ENCODE measurements at regions not wholly inside any gene's neighbourhood (a gene's known extent, or its start where the extent isn't known, plus 50 kb on each side); places are given as distances from the start of the nearest gene placed in this dataset.
A peak's percentile ranks its signal among the peaks of the same experiment; 100 is the strongest.

GRCh38 chr6:4355241-4355640 lies 219.9 kb upstream of the ECI2 start:
- TF ChIP-seq EGR1 (conservative IDR thresholded peaks at IDR 0.05), result peak; percentile 57
- TF ChIP-seq CBFA2T2 (conservative IDR thresholded peaks at IDR 0.05), result peak; percentile 49; the same call in 1 of the 2 replicates
- TF ChIP-seq ARID1B (IDR thresholded peaks at IDR 0.05), result 0 out of 2 replicates have a peak, but pooled peaks have one; percentile 16
- TF ChIP-seq RBM17 (IDR thresholded peaks at IDR 0.05; ENCODE audit: borderline replicate concordance, low read depth, low read length), result no peak
- TF ChIP-seq ZNF197 (CRISPR knock-in tag; IDR thresholded peaks at IDR 0.05; ENCODE audit: low read depth), result no peak
- TF ChIP-seq ATF3 (IDR thresholded peaks at IDR 0.05), result peak; percentile 41; the same call in 1 of the 2 replicates
- TF ChIP-seq ATF3 (CRISPR knock-in tag; conservative IDR thresholded peaks at IDR 0.05), result no peak
- TF ChIP-seq CBFA2T3 (IDR thresholded peaks at IDR 0.05), result peak; percentile 59
- peak; percentile 69 for TF ChIP-seq FOSL1 (tag; conservative IDR thresholded peaks at IDR 0.05)
- no peaks in the 10 kb centered on the region; the same call in 1 of the 2 replicates for H4K20me1 ChIP-seq (replicated peaks; ENCODE audit: control insufficient read depth, insufficient read depth, low read length)
- peaks cover 6 to 15% of the 10 kb centered on the region in 2 experiments for H3K4me1 ChIP-seq (replicated peaks in 1 of 2; ENCODE audit: control insufficient read depth in 2 of 2, insufficient read depth in 2 of 2, low read length in 2 of 2)
- H3K9me3 ChIP-seq (replicated peaks; ENCODE audit: control insufficient read depth, insufficient read depth, low read depth, low read length), result no peaks in the 10 kb centered on the region
- H3K36me3 ChIP-seq (ENCODE audit: control insufficient read depth, insufficient read depth, low read length), result no peaks in the 10 kb centered on the region
- BruUV-seq (replicated peaks), result no TSS peak
- no peak overlapping the region for H2AFZ ChIP-seq (ENCODE audit: low read depth, low read length)
- 1% methylated on average over 5 of the region's 5 CpGs for WGBS (ENCODE audit: insufficient coverage, low coverage, missing lambda C conversion rate)
- peaks cover 3% of the 10 kb centered on the region for H3K9me1 ChIP-seq (ENCODE audit: control insufficient read depth, insufficient read depth, low read length)
- H3K9ac ChIP-seq (ENCODE audit: insufficient read depth in 1 of 2, low read depth in 2 of 2, low read length in 2 of 2), result no peak overlapping the region
- ChIA-PET CTCF (ENCODE audit: low intra/inter-chr PET ratio) (no interaction called here), POLR2A (no interaction called here)
- H3K79me2 ChIP-seq (ENCODE audit: control insufficient read depth, insufficient read depth, low read length), result no peaks in the 10 kb centered on the region
- peaks cover 24 to 50% of the 10 kb centered on the region in 2 experiments for H3K27me3 ChIP-seq (ENCODE audit: control insufficient read depth in 2 of 2, insufficient read depth in 2 of 2, low read length in 2 of 2)
- no peak overlapping the region for H3K4me2 ChIP-seq (ENCODE audit: insufficient read depth, low read length)
- intact Hi-C loops (cut with micrococcal nuclease), result no loop called here
- ATAC-seq, result no peak
- H3K4me3 ChIP-seq, result no peak overlapping the region
- no peak for FAIRE-seq
- H3K27ac ChIP-seq (ENCODE audit: extremely low read depth, low read depth, low read length), result no peak overlapping the region
- in situ Hi-C loops (cut with MboI), result no loop called here
- peak in 1 of 4 experiments; percentile 26 for DNase-seq (ENCODE audit: extremely low read depth in 1 of 4, low spot score in 3 of 4)

All from K562 (cell line).